ENCODE measurements at regions not wholly inside any gene's neighbourhood (a gene's known extent, or its start where the extent isn't known, plus 50 kb on each side); places are given as distances from the start of the nearest gene placed in this dataset.
"Not testable (repeated sequence)": the region's sequence is repeated elsewhere in the genome, so short reads cannot be mapped to it uniquely, and the experiment has no call there.

DNA sequence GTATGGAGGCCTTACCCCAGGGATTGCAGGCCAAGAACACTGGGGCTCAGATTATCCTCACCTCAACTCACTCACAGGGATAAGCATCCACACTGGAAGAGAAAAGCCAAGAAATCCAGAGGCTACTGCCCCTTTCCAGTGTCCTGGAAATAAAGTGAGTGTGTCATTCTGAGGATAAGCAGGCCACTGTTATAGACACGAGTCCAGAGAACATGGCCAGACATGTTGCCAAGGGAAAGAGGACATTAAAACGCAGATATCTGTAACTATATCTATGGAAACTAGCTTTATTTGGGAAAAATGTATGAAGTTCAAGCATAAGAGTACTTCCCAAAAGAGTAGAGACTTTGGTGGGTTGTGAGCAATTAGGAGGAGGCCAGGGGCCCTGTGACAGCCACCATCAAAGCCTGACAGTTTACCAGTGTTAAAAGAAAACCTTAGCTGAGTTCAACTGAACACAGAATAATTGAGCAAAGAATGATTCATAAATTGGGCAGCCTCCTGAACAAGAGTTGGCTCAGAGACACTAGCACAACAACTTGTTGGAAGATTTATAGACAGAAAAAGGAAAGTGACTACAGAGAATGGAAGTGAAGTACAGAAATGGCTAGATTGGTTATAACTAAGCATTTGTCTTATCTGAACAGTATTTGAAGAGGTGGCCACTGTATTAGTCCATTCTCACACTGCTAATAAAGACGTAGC lies 1222.2 kb downstream of the STIM2 start:
- no peak for DNase-seq (ENCODE audit: low spot score)

GRCh38 chr4:28092610-28093009 lies 1232.0 kb downstream of the STIM2 start:
- no peak for DNase-seq (ENCODE audit: low spot score)

DNA sequence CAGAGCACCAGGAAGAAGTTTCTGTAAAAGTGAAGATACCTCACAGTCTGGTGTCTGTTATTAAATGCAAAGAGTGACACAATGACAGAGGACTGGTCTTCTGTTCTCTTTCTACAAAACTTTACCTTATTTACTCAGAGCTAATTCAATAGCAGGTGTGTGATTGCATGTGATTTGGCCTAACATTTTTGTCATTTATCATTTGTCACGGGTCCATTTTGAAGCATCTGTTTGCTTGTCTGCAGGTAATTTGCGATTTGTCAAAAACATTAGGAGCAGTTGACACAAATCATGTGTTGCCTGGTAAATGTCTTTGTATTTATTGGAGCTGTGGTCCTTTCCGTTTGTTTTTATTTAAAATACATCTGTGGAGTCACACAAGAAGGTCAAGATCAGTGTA lies 1232.4 kb downstream of the STIM2 start:
- no peak for DNase-seq (ENCODE audit: low spot score)

- no peak for DNase-seq (ENCODE audit: low spot score)
Measured at GRCh38 chr4:28101583-28101982, 1240.9 kb downstream of the STIM2 start.

GRCh38 chr4:28105271-28105859 lies 1244.7 kb downstream of the STIM2 start:
- DNase-seq (ENCODE audit: low spot score): no peak

- no peak for DNase-seq (ENCODE audit: low spot score)
Measured at GRCh38 chr4:28106155-28106554, 1245.5 kb downstream of the STIM2 start.

DNA sequence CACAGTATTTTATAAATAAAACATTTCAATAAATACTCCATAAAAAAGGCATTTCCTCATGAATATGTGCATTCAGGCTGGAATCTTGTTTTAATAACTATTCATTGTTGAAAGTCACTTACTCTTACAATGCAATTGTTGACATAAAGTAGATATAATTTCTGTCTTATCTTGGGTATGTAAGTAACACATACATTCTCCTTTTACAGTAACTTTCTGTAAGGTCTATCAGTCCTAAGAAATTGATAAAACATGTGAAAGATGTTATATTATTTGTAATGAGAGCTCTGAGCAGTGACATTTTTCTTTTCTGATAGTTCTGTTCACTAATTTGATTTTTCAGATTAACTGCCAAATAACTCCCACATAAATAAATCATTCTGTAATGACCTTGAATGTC lies 1249.2 kb downstream of the STIM2 start:
- DNase-seq (ENCODE audit: low spot score): no peak

GRCh38 chr4:28112691-28113335 lies 1252.2 kb downstream of the STIM2 start:
- not testable (repeated sequence) for DNase-seq (ENCODE audit: low spot score)

- not testable (repeated sequence) for DNase-seq (ENCODE audit: low spot score)
Measured at GRCh38 chr4:28113586-28113985, 1252.9 kb downstream of the STIM2 start.

DNA sequence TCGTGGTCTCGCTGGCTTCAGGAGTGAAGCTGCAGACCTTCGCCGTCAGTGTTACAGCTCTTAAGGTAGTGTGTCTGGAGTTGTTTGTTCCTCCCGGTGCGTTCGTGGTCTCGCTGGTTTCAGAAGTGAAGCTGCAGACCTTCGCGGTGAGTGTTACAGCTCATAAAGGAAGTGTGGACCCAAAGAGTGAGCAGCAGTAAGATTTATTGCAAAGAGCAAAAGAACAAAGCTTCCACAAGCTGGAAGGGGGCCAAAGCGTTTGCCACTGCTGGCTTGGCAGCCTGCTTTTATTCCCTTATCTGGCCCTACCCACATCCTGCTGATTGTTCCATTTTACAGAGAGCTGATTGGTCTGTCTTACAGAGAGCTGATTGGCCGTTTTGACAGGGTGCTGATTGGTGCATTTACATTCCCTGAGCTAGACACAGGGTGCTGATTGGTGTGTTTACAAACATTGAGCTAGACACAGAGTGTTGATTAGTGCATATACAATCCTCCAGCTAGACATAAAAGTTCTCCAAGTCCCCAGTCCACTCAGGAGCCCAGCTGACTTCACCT lies 1256.0 kb downstream of the STIM2 start:
- DNase-seq (ENCODE audit: low spot score): not testable (repeated sequence)

DNA sequence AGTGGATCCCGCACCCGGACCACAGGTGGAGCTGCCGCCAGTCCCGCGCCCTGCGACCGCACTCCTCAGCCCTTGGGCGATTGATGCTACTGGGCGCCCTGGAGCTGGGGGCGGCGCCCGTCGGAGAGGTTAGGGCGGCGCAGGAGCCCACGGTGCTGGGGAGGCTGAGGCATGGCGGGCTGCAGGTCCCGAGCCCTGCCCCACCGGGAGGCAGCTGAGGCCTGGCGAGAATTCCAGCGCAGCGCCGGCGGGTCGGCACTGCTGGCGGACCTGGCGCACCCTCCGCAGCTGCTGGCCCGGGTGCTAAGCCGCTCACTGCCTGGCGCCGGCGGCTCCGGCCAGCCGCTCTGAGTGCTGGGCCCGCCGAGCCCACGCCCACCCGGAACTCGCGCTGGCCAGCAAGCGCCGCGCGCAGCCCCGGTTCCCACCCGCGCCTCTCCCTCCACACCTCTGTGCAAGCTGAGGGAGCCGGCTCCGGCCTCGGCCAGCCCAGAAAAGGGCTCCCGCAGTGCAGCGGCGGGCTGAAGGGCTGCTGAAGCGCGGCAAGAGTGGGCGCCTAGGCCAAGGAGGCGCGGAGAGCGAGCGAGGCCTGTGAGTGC lies 1256.5 kb downstream of the STIM2 start:
- peak; percentile 10 for DNase-seq (ENCODE audit: low spot score)

DNA sequence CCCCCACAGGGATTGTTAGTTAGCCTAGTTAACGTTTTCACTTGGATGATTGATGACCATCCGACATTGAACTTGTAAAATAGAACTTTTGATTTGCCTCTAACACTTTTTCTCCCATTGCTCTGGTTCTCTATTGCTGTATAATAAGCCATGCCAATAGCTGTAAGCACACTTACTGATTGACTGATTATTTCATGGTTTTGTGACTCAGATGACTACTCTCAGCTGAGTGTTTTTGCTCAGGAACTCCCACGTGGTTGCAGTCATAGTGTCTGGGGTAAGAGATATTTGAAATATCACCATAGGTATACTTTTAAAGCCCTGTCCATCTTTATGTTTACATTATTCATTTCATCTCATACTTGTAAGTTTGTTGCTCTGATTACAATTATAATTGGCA lies 1285.5 kb downstream of the STIM2 start:
- no peak for DNase-seq (ENCODE audit: low spot score)

DNA sequence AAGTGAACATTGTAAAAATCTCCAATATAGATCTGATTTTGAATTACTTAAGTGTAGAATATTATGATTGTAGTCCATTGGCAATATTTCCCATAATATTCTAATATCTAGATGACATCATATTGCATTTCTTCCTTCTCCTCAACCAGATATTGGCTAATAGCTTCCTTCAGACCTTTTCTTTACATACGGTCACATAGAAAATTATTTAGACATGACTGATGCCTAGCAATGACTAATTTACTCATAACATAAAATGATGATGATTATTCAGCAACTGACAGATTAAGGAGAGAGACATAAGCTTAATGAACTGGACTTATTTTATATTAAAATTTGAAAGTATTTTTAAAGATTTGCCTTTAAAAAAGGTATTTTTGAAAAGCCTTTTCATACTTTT lies 1287.6 kb downstream of the STIM2 start:
- DNase-seq (ENCODE audit: low spot score): no peak

DNA sequence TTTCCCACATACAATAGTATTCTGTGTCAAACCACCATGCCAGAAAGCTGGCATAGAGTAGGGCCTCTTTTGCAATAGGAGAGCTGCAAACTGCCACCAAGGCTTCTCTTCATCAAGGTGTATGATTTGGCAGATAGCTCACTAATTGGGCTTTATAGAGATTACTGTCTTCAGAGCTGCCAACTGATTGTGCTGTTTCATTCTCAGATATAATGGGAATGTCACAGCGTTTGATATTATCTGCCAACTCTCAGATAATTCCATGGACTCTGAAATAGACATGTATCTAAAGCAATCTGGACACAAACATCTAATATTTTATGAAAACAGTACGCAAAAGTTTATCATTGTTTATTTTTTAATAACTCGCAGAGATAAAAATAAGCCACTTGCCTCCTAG lies 1289.1 kb downstream of the STIM2 start:
- DNase-seq (ENCODE audit: low spot score): no peak

GRCh38 chr4:28151314-28151713 lies 1290.7 kb downstream of the STIM2 start:
- no peak for DNase-seq (ENCODE audit: low spot score)

- DNase-seq (ENCODE audit: low spot score): no peak
Measured at GRCh38 chr4:28167411-28167810, 1306.8 kb downstream of the STIM2 start.

GRCh38 chr4:28176942-28177341 lies 1316.3 kb downstream of the STIM2 start:
- no peak for DNase-seq (ENCODE audit: low spot score)

DNA sequence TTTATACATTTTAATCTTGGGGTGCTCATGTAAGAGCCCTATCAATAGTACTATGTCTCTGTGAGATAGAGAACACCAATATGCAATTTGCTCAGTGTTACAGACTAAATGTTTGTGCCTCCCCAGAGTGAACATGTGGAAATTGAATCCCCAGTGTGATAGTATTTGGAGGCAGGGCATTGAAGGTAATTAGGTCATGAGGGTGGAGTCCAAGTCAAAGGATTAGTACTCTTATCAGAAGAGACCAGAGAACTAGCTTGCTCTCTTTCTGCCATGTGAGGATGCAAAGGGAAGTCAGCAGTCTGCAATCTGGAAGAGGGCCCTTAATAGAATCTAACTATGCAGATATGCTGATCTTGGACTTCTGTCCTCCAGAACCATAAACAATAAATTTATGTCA lies 1317.0 kb downstream of the STIM2 start:
- no peak for DNase-seq (ENCODE audit: low spot score)

- no peak for DNase-seq (ENCODE audit: low spot score)
Measured at GRCh38 chr4:28179126-28179525, 1318.5 kb downstream of the STIM2 start.

DNA sequence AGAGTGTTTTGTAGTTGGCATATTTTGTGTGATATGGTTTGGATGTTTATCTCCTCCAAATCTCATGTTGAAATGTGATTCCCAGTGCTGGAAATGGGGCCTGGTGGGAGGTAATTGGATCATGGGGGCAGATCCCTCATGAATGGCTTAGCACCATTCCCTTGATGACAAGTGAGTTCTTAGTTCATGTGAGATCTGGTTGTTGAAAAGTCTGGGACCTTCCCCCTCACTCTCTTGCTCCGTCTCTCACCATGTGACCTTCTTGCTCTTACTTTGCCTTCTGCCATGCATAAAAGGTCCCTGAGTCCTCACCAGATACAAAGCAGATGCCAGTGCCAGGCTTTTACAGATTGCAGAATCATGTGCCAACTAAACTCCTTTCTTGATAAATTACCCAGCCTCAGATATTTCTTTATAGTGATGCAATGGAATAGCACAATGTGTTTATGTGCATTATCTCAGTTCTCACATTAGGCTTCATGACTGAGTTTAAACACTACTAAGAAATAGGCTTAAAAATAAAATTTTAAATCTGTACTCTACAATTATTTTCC lies 1348.8 kb downstream of the STIM2 start:
- DNase-seq (ENCODE audit: low spot score): no peak

DNA sequence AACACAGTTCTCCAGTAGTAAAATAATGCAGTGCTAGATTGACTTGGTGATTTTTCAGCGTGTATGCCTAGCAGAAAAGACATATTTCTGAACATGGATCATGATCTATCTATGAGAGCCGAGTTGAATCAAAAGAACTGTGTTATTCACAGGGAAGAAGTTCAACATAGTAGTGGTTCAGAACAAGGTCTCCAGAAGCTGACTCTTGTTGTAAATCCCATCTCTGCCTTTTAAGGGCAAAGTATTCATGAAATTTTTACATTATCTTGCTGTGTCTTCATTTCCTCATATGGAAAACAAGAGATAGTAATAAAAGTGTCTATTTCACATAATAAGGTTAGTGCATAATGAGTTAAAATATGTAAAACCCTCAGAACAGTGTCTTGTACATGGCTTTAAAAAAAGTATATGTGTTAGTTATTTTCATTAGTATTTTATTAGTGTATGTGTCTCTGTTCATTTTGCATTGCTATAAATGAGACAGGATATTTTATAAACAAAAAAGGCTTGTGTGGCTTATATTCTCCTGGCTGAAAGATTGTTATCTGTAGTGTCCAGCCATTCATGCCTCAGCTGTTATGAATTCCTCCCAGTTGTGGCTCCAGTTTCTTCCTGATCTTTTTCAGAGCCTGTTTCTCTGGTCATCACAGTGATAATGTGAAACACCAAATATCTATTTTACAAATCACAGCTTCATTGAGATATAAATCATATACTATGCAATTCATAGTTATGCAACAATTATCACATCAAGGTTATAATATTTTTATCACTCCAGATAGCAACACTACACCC lies 1351.2 kb downstream of the STIM2 start:
- DNase-seq (ENCODE audit: low spot score): no peak

- no peak for DNase-seq (ENCODE audit: low spot score)
Measured at GRCh38 chr4:28221536-28221935, 1360.9 kb downstream of the STIM2 start.

All from iPS-NIHi11 (cell line).